GM23248 (cell line): ENCODE measurements at regions not wholly inside any gene's neighbourhood (a gene's known extent, or its start where the extent isn't known, plus 50 kb on each side); places are given as distances from the start of the nearest gene placed in this dataset.

Experiments used
- DNase-seq: peaks from one replicate; pipeline ENCODE4 v3.0.0-alpha.2; 2015
- H2AFZ ChIP-seq: fragments of 200-600 bp; sonication (generic); 2 replicates; pipeline ENCODE4 v1.6.1; 2016; ENCODE audit warnings: antibody characterized with exemption
- H3F3A ChIP-seq: fragments of 200-600 bp; sonication (generic); 2 replicates; pipeline ENCODE4 v1.6.1; 2016; ENCODE audit warnings: mild to moderate bottlenecking, antibody characterized with exemption, mixed run types; ENCODE audit not compliant: insufficient read depth
- H3K27ac ChIP-seq: fragments of 200-600 bp; sonication (generic); 2 replicates; pipeline ENCODE4 v1.5.1; 2016; ENCODE audit warnings: mild to moderate bottlenecking
- H3K27me3 ChIP-seq: fragments of 200-600 bp; sonication (generic); replicated peaks from 2 replicates; pipeline ENCODE4 v1.6.1; 2016; ENCODE audit warnings: mild to moderate bottlenecking; ENCODE audit not compliant: insufficient read depth
- H3K36me3 ChIP-seq: fragments of 200-600 bp; sonication (generic); 2 replicates; pipeline ENCODE4 v1.6.1; 2016; ENCODE audit warnings: low read depth, mild to moderate bottlenecking
- H3K4me1 ChIP-seq: fragments of 200-600 bp; sonication (generic); 2 replicates; pipeline ENCODE4 v1.6.1; 2016; ENCODE audit warnings: mild to moderate bottlenecking; ENCODE audit not compliant: insufficient read depth
- H3K4me2 ChIP-seq: fragments of 200-600 bp; sonication (generic); one replicate; pipeline ENCODE4 v1.6.1; 2016; ENCODE audit warnings: mild to moderate bottlenecking; ENCODE audit not compliant: unreplicated experiment
- H3K4me3 ChIP-seq: fragments of 200-600 bp; sonication (generic); 2 replicates; pipeline ENCODE4 v1.5.1; 2016; ENCODE audit warnings: mild to moderate bottlenecking
- H3K79me2 ChIP-seq: fragments of 200-600 bp; sonication (generic); 2 replicates; pipeline ENCODE4 v1.6.1; 2016; ENCODE audit warnings: mild to moderate bottlenecking; ENCODE audit not compliant: insufficient read depth
- H3K9ac ChIP-seq: fragments of 200-600 bp; sonication (generic); 2 replicates; pipeline ENCODE4 v1.6.1; 2016; ENCODE audit warnings: mild to moderate bottlenecking
- H3K9me2 ChIP-seq: fragments of 200-600 bp; sonication (generic); 2 replicates; pipeline ENCODE4 v1.6.1; 2016; ENCODE audit warnings: mixed run types, mild to moderate bottlenecking, moderate library complexity; ENCODE audit not compliant: insufficient read depth
- H3K9me3 ChIP-seq: fragments of 200-600 bp; sonication (generic); one replicate; pipeline ENCODE4 v1.6.1; 2017; ENCODE audit warnings: low read depth
- H4K20me1 ChIP-seq: fragments of 200-600 bp; sonication (generic); 2 replicates; pipeline ENCODE4 v1.6.0; 2016; ENCODE audit not compliant: insufficient read depth
- EZH2 ChIP-seq: fragments of 200-600 bp; sonication (generic); IDR thresholded peaks from 2 replicates; pipeline ENCODE4 v1.6.1; 2018; ENCODE audit warnings: antibody characterized with exemption, mild to moderate bottlenecking; ENCODE audit not compliant: insufficient read depth, poor library complexity, severe bottlenecking
- EZH2phosphoT487 ChIP-seq: fragments of 200-600 bp; sonication (generic); IDR thresholded peaks from 2 replicates; pipeline ENCODE4 v1.6.1; 2018; ENCODE audit warnings: antibody characterized with exemption, moderate library complexity, mild to moderate bottlenecking, low read depth; ENCODE audit not compliant: insufficient read depth
- WGBS, 2 experiments: methylation state at CpG; one replicate each; pipeline ENCODE4 v1.1.6; 2015 to 2017; ENCODE audit warnings: low lambda C conversion rate in 2 of 2, low coverage in 1 of 2; ENCODE audit errors: missing lambda C conversion rate in 2 of 2; 5-methylcytosine and 5-hydroxymethylcytosine counted together
- in situ Hi-C: fragments of 300-500 bp; cut with MboI; formaldehyde crosslinking; loops from 2 replicates; pipeline ENCODE4 v1.15.0; 2020

DNA sequence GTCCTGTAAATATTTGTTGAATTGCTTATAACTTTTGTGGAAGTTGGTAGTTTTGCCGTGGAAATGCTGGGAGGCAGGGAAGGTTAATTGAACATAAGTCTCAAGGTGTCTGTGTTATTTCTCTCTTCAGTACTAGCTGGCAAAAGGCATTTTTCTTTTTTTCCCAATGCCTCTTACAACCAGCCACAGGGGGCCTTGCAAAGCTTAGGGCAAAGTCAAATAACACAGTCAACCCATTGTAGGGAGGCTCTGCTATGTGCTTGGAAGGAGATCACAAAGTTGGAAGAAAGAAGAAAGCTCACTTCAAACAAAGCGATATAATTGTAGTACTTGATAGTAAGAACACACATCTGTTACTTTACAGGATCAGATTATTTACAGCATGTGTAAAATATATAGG, 802.6 kb downstream of the PDHA2 start:
- Histone ChIP-seq H3K27me3 (no peaks in the 10 kb centered on the region), H3K79me2 (no peaks in the 10 kb centered on the region), H3K27ac (no peak overlapping the region), H3K9me3 (no peaks in the 10 kb centered on the region), H4K20me1 (no peaks in the 10 kb centered on the region), H2AFZ (no peak overlapping the region), H3K4me3 (no peak overlapping the region), H3K4me1 (no peaks in the 10 kb centered on the region), H3K4me2 (no peak overlapping the region), H3F3A (no peaks in the 10 kb centered on the region), H3K9ac (no peak overlapping the region), H3K36me3 (no peaks in the 10 kb centered on the region), H3K9me2 (no peaks in the 10 kb centered on the region)
- in situ Hi-C loops = no loop called here
- DNase-seq = no peak
- 23 to 29% methylated on average over 2 of the region's 2 CpGs for WGBS, 2 experiments
- TF ChIP-seq EZH2 = no peak
- no peak for TF ChIP-seq EZH2phosphoT487

- Histone ChIP-seq H3K27me3 (no peaks in the 10 kb centered on the region), H3K4me3 (no peak overlapping the region), H4K20me1 (no peaks in the 10 kb centered on the region; the same call in 1 of the 2 replicates), H3K4me1 (no peaks in the 10 kb centered on the region), H2AFZ (no peak overlapping the region), H3F3A (no peaks in the 10 kb centered on the region), H3K9me2 (no peaks in the 10 kb centered on the region), H3K9ac (no peak overlapping the region), H3K4me2 (no peak overlapping the region), H3K36me3 (no peaks in the 10 kb centered on the region), H3K79me2 (no peaks in the 10 kb centered on the region), H3K9me3 (no peaks in the 10 kb centered on the region), H3K27ac (no peak overlapping the region)
- no peak for DNase-seq
- no peak for TF ChIP-seq EZH2
- TF ChIP-seq EZH2phosphoT487 = no peak
- 0 to 13% methylated on average over 1 of the region's 1 CpG for WGBS, 2 experiments
- in situ Hi-C loops = no loop called here
Observed at GRCh38 chr4:96646146-96646545, 806.3 kb downstream of the PDHA2 start.

- Histone ChIP-seq H2AFZ (no peak overlapping the region), H3K4me2 (no peak overlapping the region), H3K36me3 (no peaks in the 10 kb centered on the region), H3K9ac (no peak overlapping the region), H3K9me3 (no peaks in the 10 kb centered on the region), H3K4me1 (no peaks in the 10 kb centered on the region), H3K4me3 (no peak overlapping the region), H3F3A (no peaks in the 10 kb centered on the region), H3K79me2 (no peaks in the 10 kb centered on the region), H3K27me3 (no peaks in the 10 kb centered on the region), H4K20me1 (no peaks in the 10 kb centered on the region; the same call in 1 of the 2 replicates), H3K9me2 (no peaks in the 10 kb centered on the region), H3K27ac (no peak overlapping the region)
- in situ Hi-C loops = no loop called here
- DNase-seq = no peak
- TF ChIP-seq EZH2 (no peak), EZH2phosphoT487 (no peak)
- WGBS, 2 experiments = 6 to 19% methylated on average over 1 of the region's 1 CpG
Observed at GRCh38 chr4:96649536-96649935, 809.6 kb downstream of the PDHA2 start.

DNA sequence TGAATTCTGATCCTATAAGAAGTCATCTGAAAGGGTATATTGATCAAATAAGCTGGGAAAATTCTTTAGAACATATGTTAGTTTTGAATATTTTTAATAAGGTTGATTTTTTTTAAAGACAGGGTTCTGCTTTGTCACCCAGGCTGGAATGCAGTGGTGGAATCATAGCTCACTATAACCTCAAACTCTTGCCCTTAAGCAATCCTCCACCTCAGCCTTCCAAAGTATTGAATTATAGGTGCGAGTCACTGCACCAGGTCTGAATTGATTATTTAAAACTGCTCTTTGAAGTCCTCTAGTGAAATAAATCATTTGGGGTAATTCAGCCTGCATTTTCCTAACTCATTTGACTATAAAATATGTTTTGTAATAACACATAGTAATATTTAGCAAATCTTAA, 812.3 kb downstream of the PDHA2 start:
- Histone ChIP-seq H3K9ac (no peak overlapping the region), H3K36me3 (no peaks in the 10 kb centered on the region), H3K27me3 (no peaks in the 10 kb centered on the region), H3K79me2 (no peaks in the 10 kb centered on the region), H3F3A (no peaks in the 10 kb centered on the region), H2AFZ (no peak overlapping the region), H3K9me2 (no peaks in the 10 kb centered on the region), H3K9me3 (peaks cover 4% of the 10 kb centered on the region), H3K4me1 (no peaks in the 10 kb centered on the region), H3K4me2 (no peak overlapping the region), H3K4me3 (no peak overlapping the region), H4K20me1 (no peaks in the 10 kb centered on the region; the same call in 1 of the 2 replicates), H3K27ac (no peak overlapping the region)
- no peak for DNase-seq
- in situ Hi-C loops = no loop called here
- no peak for TF ChIP-seq EZH2
- TF ChIP-seq EZH2phosphoT487 = no peak
- WGBS, 2 experiments = 0 to 11% methylated on average over 1 of the region's 1 CpG

DNA sequence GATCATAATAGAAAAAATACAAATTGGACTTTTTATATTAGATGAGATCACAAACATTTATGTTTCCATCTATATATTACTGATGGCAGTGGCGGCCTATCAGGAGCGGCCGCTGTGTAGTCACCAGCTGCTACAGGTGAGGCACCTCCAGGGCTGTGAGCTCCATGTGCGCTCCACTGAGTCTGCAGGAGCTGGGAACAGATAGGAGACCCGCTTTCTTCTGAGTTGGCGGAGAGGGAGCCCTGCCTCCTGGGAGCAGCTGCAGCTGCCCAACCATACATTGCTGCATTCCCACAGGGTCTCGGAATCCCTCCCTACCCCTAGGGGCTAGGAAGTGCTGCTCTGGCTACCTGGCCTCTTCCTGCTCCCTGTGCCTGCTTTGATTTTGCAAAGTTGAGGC, 812.9 kb downstream of the PDHA2 start:
- in situ Hi-C loops = no loop called here
- DNase-seq = no peak
- no peaks in the 10 kb centered on the region for H3K36me3 ChIP-seq
- peaks cover 4% of the 10 kb centered on the region for H3K9me3 ChIP-seq
- no peak overlapping the region for H3K9ac ChIP-seq
- no peaks in the 10 kb centered on the region for H3K79me2 ChIP-seq
- H3K4me1 ChIP-seq = no peaks in the 10 kb centered on the region
- no peaks in the 10 kb centered on the region for H3F3A ChIP-seq
- no peak overlapping the region for H3K4me3 ChIP-seq
- H3K4me2 ChIP-seq = no peak overlapping the region
- H4K20me1 ChIP-seq = no peaks in the 10 kb centered on the region; the same call in 1 of the 2 replicates
- 43 to 56% methylated on average over 7 of the region's 7 CpGs for WGBS, 2 experiments
- TF ChIP-seq EZH2phosphoT487 = no peak
- TF ChIP-seq EZH2 = no peak
- H3K9me2 ChIP-seq = no peaks in the 10 kb centered on the region
- no peaks in the 10 kb centered on the region for H3K27me3 ChIP-seq
- no peak overlapping the region for H3K27ac ChIP-seq
- no peak overlapping the region for H2AFZ ChIP-seq
